Ishikawa (cell line): ENCODE measurements at regions not wholly inside any gene's neighbourhood (a gene's known extent, or its start where the extent isn't known, plus 50 kb on each side); places are given as distances from the start of the nearest gene placed in this dataset.

ENCODE experiments used
- CEBPB ChIP-seq: IDR thresholded peaks from 2 replicates; pipeline ENCODE4 v1.6.1; 2012
- CREB1 ChIP-seq: IDR thresholded peaks from 2 replicates; pipeline ENCODE4 v1.6.1; 2012; ENCODE audit warnings: low read depth
- EGR1 ChIP-seq: IDR thresholded peaks from 2 replicates; pipeline ENCODE4 v1.6.1; 2012
- FOXM1 ChIP-seq: IDR thresholded peaks from 2 replicates; pipeline ENCODE4 v1.6.1; 2012; ENCODE audit warnings: low read depth, borderline replicate concordance
- MAX ChIP-seq: IDR thresholded peaks from 2 replicates; pipeline ENCODE4 v1.6.1; 2012
- NFIC ChIP-seq: IDR thresholded peaks from 2 replicates; pipeline ENCODE4 v1.6.1; 2012
- RAD21 ChIP-seq: IDR thresholded peaks from 2 replicates; pipeline ENCODE4 v1.6.1; 2012; ENCODE audit warnings: low read depth
- REST ChIP-seq: IDR thresholded peaks from 2 replicates; pipeline ENCODE4 v1.6.1; 2012; ENCODE audit warnings: low read depth, mild to moderate bottlenecking
- TAF1 ChIP-seq: IDR thresholded peaks from 2 replicates; pipeline ENCODE4 v1.6.1; 2012; ENCODE audit warnings: low read depth, mild to moderate bottlenecking
- TCF12 ChIP-seq: IDR thresholded peaks from 2 replicates; pipeline ENCODE4 v1.6.1; 2012; ENCODE audit warnings: low read depth
- TEAD4 ChIP-seq: IDR thresholded peaks from 2 replicates; pipeline ENCODE4 v1.6.1; 2012
- USF1 ChIP-seq: IDR thresholded peaks from 2 replicates; pipeline ENCODE4 v1.6.1; 2012
- YY1 ChIP-seq: IDR thresholded peaks from 2 replicates; pipeline ENCODE4 v1.6.1; 2012; ENCODE audit warnings: low read depth
- ZBTB7A ChIP-seq: IDR thresholded peaks from 2 replicates; pipeline ENCODE4 v1.6.1; 2012; ENCODE audit warnings: low read depth

- TF ChIP-seq RAD21 (no peak), MAX (no peak), NFIC (no peak), YY1 (no peak), USF1 (no peak), REST (no peak), CEBPB (no peak), EGR1 (no peak), CREB1 (no peak), TCF12 (no peak), TAF1 (no peak), FOXM1 (no peak)
These were observed 146.0 kb upstream of the PLEKHG7 start for GRCh38 chr12:92556637-92557421.

- TF ChIP-seq ZBTB7A: no peak
- TF ChIP-seq TAF1: no peak
- no peak for TF ChIP-seq NFIC
These were observed 146.6 kb upstream of the PLEKHG7 start for GRCh38 chr12:92556141-92556540.

GRCh38 chr12:92554158-92555073 is 148.4 kb upstream of the PLEKHG7 start:
- TF ChIP-seq TCF12 (no peak), USF1 (no peak), RAD21 (no peak), FOXM1 (no peak), CREB1 (no peak), CEBPB (no peak), NFIC (no peak), REST (no peak), EGR1 (no peak), MAX (no peak), TEAD4 (no peak)

- TF ChIP-seq NFIC (no peak), TEAD4 (no peak), CEBPB (no peak), ZBTB7A (no peak), RAD21 (no peak), TAF1 (no peak)
These were observed 149.4 kb upstream of the PLEKHG7 start for GRCh38 chr12:92553389-92553788.

GRCh38 chr12:92552412-92553108 is 150.2 kb upstream of the PLEKHG7 start:
- TF ChIP-seq EGR1 (no peak), USF1 (no peak), TEAD4 (no peak), ZBTB7A (no peak), CEBPB (no peak), REST (no peak), TAF1 (no peak), TCF12 (no peak), CREB1 (no peak), NFIC (no peak), FOXM1 (no peak)
